ENCODE measurements at regions not wholly inside any gene's neighbourhood (a gene's known extent, or its start where the extent isn't known, plus 50 kb on each side); places are given as distances from the start of the nearest gene placed in this dataset.

DNA sequence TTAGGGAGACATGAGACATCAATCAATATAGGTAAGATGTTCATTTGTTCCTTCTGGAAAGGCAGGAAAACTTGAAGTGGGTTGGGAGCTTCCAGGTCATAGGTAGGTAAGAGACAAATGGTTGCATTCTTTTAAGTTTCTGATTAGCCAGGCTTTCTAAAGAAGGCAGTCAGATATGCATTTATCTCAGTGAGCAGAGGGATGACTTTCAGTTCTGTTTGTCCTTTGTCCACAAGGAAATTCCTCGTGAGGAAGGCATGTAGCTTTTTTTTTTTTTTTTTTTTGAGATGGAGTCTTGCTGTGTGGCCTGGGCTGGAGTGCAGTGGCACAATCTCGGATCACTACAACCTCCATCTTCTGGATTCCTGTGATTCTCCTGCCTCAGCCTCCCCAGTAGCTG is 155.3 kb upstream of the ABCA1 start:
- Histone ChIP-seq H3K36me3 (replicated peaks; ENCODE audit: insufficient read depth, low read depth) (no peaks in the 10 kb centered on the region), H3K9me3 (ENCODE audit: low read depth) (no peaks in the 10 kb centered on the region), H4K20me1 (ENCODE audit: insufficient read depth, poor library complexity, severe bottlenecking) (no peaks in the 10 kb centered on the region), H2AFZ (peak overlapping the region; percentile 22), H3K4me1 (ENCODE audit: insufficient read depth) (peaks cover 4% of the 10 kb centered on the region), H3K9me2 (replicated peaks; ENCODE audit: insufficient read depth) (no peaks in the 10 kb centered on the region), H3K4me2 (no peak overlapping the region), H3K79me2 (no peaks in the 10 kb centered on the region), H3K4me3 (no peak overlapping the region), H3K27ac (peak overlapping the region; percentile 53), H3K27me3 (no peaks in the 10 kb centered on the region)
- no peak for DNase-seq (ENCODE audit: low spot score)
- 53% methylated on average over 2 of the region's 2 CpGs for WGBS (ENCODE audit: low lambda C conversion rate, missing lambda C conversion rate)
- TF ChIP-seq EZH2phosphoT487 (IDR thresholded peaks at IDR 0.05; ENCODE audit: low read depth, severe bottlenecking, unreplicated experiment) (no peak), EZH2 (IDR thresholded peaks at IDR 0.05; ENCODE audit: borderline replicate concordance) (no peak)
- TF ChIP-seq, protein P1, sequence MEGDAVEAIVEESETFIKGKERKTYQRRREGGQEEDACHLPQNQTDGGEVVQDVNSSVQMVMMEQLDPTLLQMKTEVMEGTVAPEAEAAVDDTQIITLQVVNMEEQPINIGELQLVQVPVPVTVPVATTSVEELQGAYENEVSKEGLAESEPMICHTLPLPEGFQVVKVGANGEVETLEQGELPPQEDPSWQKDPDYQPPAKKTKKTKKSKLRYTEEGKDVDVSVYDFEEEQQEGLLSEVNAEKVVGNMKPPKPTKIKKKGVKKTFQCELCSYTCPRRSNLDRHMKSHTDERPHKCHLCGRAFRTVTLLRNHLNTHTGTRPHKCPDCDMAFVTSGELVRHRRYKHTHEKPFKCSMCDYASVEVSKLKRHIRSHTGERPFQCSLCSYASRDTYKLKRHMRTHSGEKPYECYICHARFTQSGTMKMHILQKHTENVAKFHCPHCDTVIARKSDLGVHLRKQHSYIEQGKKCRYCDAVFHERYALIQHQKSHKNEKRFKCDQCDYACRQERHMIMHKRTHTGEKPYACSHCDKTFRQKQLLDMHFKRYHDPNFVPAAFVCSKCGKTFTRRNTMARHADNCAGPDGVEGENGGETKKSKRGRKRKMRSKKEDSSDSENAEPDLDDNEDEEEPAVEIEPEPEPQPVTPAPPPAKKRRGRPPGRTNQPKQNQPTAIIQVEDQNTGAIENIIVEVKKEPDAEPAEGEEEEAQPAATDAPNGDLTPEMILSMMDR (IDR thresholded peaks at IDR 0.05; ENCODE audit: poor library complexity), result no peak

DNA sequence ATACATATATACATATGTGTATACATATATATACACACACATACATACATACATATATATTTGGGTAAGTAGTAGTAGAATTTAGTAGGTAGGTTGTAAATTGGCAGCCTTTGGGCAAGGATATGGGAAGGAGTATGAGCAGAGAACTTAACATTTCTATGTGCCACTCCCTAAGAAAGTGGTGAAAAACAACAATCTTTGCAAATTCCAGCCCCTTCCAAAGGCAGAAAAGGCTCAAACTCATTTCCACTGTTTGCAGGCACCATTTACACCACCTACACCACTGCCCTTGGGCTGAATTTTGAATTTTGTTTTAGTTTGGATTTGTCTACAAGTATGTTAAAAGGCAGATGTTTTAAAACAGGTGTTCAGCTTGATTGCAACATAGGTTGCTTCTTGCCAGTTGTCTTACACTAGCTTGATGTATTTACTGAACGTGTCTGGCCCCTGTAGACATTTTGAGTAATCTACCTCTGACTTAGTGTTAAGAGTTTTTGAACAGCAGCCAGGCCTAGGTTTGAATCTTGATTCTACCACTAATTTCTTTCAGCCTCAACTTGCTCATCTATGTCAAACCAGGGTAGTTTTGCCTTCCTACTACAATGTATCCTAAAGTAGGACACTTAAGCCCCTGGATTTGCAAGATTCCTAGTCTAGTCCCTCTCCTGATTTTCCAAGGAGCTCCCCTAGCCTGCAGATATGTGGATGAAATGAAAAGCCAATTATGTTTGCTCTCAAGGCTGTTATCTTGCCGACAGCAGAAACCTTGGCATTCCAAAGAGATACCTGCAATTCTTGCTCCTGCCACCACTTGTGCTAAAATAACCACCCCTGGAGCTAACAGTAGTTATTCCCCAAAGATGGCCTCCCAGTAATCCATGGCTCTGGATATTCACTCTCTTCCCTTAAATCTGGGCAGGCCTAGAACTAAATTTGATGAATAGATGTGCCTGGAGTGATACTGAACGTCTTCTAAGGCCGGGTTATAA is 156.2 kb upstream of the SLC44A1 start:
- Histone ChIP-seq H4K20me1 (ENCODE audit: insufficient read depth, poor library complexity, severe bottlenecking) (no peaks in the 10 kb centered on the region), H3K4me2 (no peak overlapping the region), H3K36me3 (replicated peaks; ENCODE audit: insufficient read depth, low read depth) (no peaks in the 10 kb centered on the region), H3K4me1 (ENCODE audit: insufficient read depth) (peaks cover 4% of the 10 kb centered on the region), H3K79me2 (no peaks in the 10 kb centered on the region), H3K4me3 (no peak overlapping the region), H3K9me3 (ENCODE audit: low read depth) (no peaks in the 10 kb centered on the region), H2AFZ (no peak overlapping the region), H3K9me2 (replicated peaks; ENCODE audit: insufficient read depth) (no peaks in the 10 kb centered on the region), H3K27me3 (no peaks in the 10 kb centered on the region), H3K27ac (no peak overlapping the region)
- TF ChIP-seq EZH2phosphoT487 (IDR thresholded peaks at IDR 0.05; ENCODE audit: low read depth, severe bottlenecking, unreplicated experiment) (no peak), EZH2 (IDR thresholded peaks at IDR 0.05; ENCODE audit: borderline replicate concordance) (no peak)
- TF ChIP-seq, protein P1 (IDR thresholded peaks at IDR 0.05; ENCODE audit: poor library complexity), result no peak
- 58% methylated on average over 4 of the region's 4 CpGs for WGBS (ENCODE audit: low lambda C conversion rate, missing lambda C conversion rate)
- peak; percentile 14 for DNase-seq (ENCODE audit: low spot score)

DNA sequence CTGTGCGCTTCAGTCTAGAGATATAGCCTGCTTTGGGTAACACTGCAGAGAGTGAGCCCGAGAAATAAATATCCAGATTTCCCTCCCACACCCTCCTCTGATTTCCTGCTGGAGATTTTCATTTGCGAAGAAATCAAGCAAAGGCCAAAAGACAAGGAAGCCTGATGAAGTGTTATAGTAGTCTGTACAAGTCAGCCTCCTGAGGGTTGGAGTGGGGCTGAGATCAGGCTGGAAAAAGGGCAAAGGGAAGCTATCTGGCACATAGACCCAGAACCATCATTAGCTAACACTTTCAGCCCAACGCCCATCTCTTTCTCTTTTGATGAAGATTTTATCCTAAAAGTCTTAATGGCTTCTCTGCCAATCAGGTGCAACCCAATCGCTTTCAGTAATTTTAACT is 154.6 kb upstream of the SLC44A1 start:
- Histone ChIP-seq H3K27me3 (no peaks in the 10 kb centered on the region), H3K4me3 (no peak overlapping the region), H3K36me3 (replicated peaks; ENCODE audit: insufficient read depth, low read depth) (no peaks in the 10 kb centered on the region), H3K9me3 (ENCODE audit: low read depth) (no peaks in the 10 kb centered on the region), H3K79me2 (no peaks in the 10 kb centered on the region), H3K27ac (no peak overlapping the region), H3K4me1 (ENCODE audit: insufficient read depth) (peaks cover 4% of the 10 kb centered on the region), H3K9me2 (replicated peaks; ENCODE audit: insufficient read depth) (no peaks in the 10 kb centered on the region), H3K4me2 (no peak overlapping the region), H2AFZ (no peak overlapping the region), H4K20me1 (ENCODE audit: insufficient read depth, poor library complexity, severe bottlenecking) (no peaks in the 10 kb centered on the region)
- TF ChIP-seq, protein P1 (IDR thresholded peaks at IDR 0.05; ENCODE audit: poor library complexity), result no peak
- TF ChIP-seq EZH2phosphoT487 (IDR thresholded peaks at IDR 0.05; ENCODE audit: low read depth, severe bottlenecking, unreplicated experiment), result no peak
- WGBS (ENCODE audit: low lambda C conversion rate, missing lambda C conversion rate), result 92% methylated on average over 5 of the region's 5 CpGs
- no peak for DNase-seq (ENCODE audit: low spot score)
